H1 (cell line): ENCODE measurements at regions not wholly inside any gene's neighbourhood (a gene's known extent, or its start where the extent isn't known, plus 50 kb on each side); places are given as distances from the start of the nearest gene placed in this dataset.

Source experiments
- CTCF ChIA-PET: fragments of 300-600 bp; sonication (Branson Sonifier 250); formaldehyde crosslinking; loops from one replicate; lab custom pipeline; 2021; ENCODE audit not compliant: partially characterized antibody; lab: Charles Lee
- POLR2A ChIA-PET: fragments of 300-600 bp; sonication (Branson Sonifier 250); formaldehyde crosslinking; loops from one replicate; lab custom pipeline; 2021; ENCODE audit warnings: inconsistent platforms; ENCODE audit not compliant: partially characterized antibody; lab: Charles Lee
- DNase-seq, 2 experiments: peaks; one replicate each; pipeline versions ENCODE4 v3.0.0 to v3.0.0-alpha.2; 2010 to 2022; ENCODE audit warnings: low spot score in 2 of 2, low read depth in 1 of 2, mixed read lengths in 1 of 2
- FAIRE-seq: peaks from 2 replicates; lab custom pipeline; 2011; peaks lifted over from hg19 to GRCh38; lab: Jason Lieb, UNC
- H2AFZ ChIP-seq: 2 replicates; pipeline ENCODE4 v1.8.1; 2012; ENCODE audit warnings: low read length, inconsistent platforms
- H2AK5ac ChIP-seq: 2 replicates; pipeline ENCODE4 v1.6.1; 2013; ENCODE audit warnings: low read depth, low read length
- H2BK120ac ChIP-seq: replicated peaks from 2 replicates; pipeline ENCODE3; 2013; ENCODE audit warnings: low read depth, low read length, inconsistent platforms
- H2BK12ac ChIP-seq: 2 replicates; pipeline ENCODE4 v1.6.1; 2013; ENCODE audit warnings: low read depth, low read length
- H2BK15ac ChIP-seq: 2 replicates; pipeline ENCODE4 v1.6.1; 2013; ENCODE audit warnings: low read length
- H2BK20ac ChIP-seq: 2 replicates; pipeline ENCODE4 v1.6.1; 2013; ENCODE audit warnings: low read length
- H2BK5ac ChIP-seq: 2 replicates; pipeline ENCODE4 v1.6.1; 2013; ENCODE audit warnings: low read depth, low read length
- H3K14ac ChIP-seq: 2 replicates; pipeline ENCODE4 v1.6.1; 2013; ENCODE audit warnings: inconsistent platforms; ENCODE audit not compliant: insufficient read length
- H3K18ac ChIP-seq: 2 replicates; pipeline ENCODE4 v1.6.1; 2013; ENCODE audit warnings: low read length; ENCODE audit errors: extremely low read depth
- H3K23ac ChIP-seq: 2 replicates; pipeline ENCODE4 v1.6.1; 2013; ENCODE audit warnings: inconsistent platforms; ENCODE audit not compliant: insufficient read length
- H3K23me2 ChIP-seq: 2 replicates; pipeline ENCODE4 v1.6.1; 2013; ENCODE audit warnings: low read depth, low read length
- H3K27ac ChIP-seq: 2 replicates; pipeline ENCODE4 v1.6.1; 2011; ENCODE audit warnings: low read depth, low read length, inconsistent platforms
- H3K27me3 ChIP-seq, 4 experiments: replicated peaks in 1 of 4; 1 replicate in 1 of 4; 2 replicates in 3 of 4; pipeline versions ENCODE4 v1.6.1 to v1.8.1; 2011 to 2013; ENCODE audit warnings: low read length in 3 of 4, mild to moderate bottlenecking in 3 of 4, inconsistent platforms in 2 of 4, mixed read lengths in 2 of 4, moderate library complexity in 1 of 4; ENCODE audit not compliant: control insufficient read depth in 3 of 4, insufficient read depth in 3 of 4; ENCODE audit errors: extremely low read depth in 1 of 4
- H3K36me3 ChIP-seq, 4 experiments: 2 replicates each; pipeline versions ENCODE4 v1.6.1 to v1.8.1; 2011 to 2013; ENCODE audit warnings: mild to moderate bottlenecking in 4 of 4, low read length in 3 of 4, moderate library complexity in 2 of 4, control low read depth in 1 of 4, inconsistent platforms in 1 of 4; ENCODE audit not compliant: insufficient read depth in 4 of 4, control insufficient read depth in 2 of 4
- H3K4ac ChIP-seq: replicated peaks from 2 replicates; pipeline ENCODE3; 2013; ENCODE audit warnings: low read length, low read depth, mixed read lengths, inconsistent platforms; ENCODE audit not compliant: insufficient read length
- H3K4me1 ChIP-seq, 4 experiments: replicated peaks in 1 of 4; 1 replicate in 1 of 4; 2 replicates in 3 of 4; pipeline versions ENCODE4 v1.6.1 to v1.8.1; 2011 to 2013; ENCODE audit warnings: low read length in 3 of 4, inconsistent platforms in 2 of 4, mixed read lengths in 1 of 4; ENCODE audit not compliant: insufficient read depth in 4 of 4, control insufficient read depth in 3 of 4
- H3K4me2 ChIP-seq, 2 experiments: 2 replicates each; pipeline versions ENCODE4 v1.6.1 to v1.8.1; 2011 to 2013; ENCODE audit warnings: low read depth in 2 of 2, low read length in 2 of 2, control low read depth in 1 of 2, inconsistent platforms in 1 of 2, mild to moderate bottlenecking in 1 of 2; ENCODE audit not compliant: insufficient read depth in 1 of 2
- H3K4me3 ChIP-seq, 4 experiments: fragments of 200-600, 300-600 bp in 1 of 4; sonication (generic), shearing (Covaris generic), sonication (Bioruptor Twin) in 1 of 4; 2 replicates each; pipeline versions ENCODE4 v1.5.1 to v1.8.1; 2011 to 2016; ENCODE audit warnings: low read length in 4 of 4, low read depth in 3 of 4, control low read depth in 2 of 4, inconsistent platforms in 2 of 4, mild to moderate bottlenecking in 2 of 4, mixed read lengths in 1 of 4, moderate library complexity in 1 of 4; ENCODE audit not compliant: insufficient read depth in 2 of 4; ENCODE audit errors: extremely low read depth in 1 of 4
- H3K56ac ChIP-seq: replicated peaks from 2 replicates; pipeline ENCODE3; 2013; ENCODE audit warnings: low read depth, mild to moderate bottlenecking, mixed read lengths, low read length, inconsistent platforms; ENCODE audit not compliant: insufficient read length
- H3K79me1 ChIP-seq: 2 replicates; pipeline ENCODE4 v1.6.1; 2013; ENCODE audit warnings: low read depth, low read length, control low read depth
- H3K79me2 ChIP-seq, 2 experiments: 2 replicates each; pipeline versions ENCODE4 v1.6.1 to v1.8.1; 2012 to 2013; ENCODE audit warnings: low read length in 2 of 2, mild to moderate bottlenecking in 2 of 2, inconsistent platforms in 1 of 2; ENCODE audit not compliant: insufficient read depth in 2 of 2, control insufficient read depth in 1 of 2
- H3K9ac ChIP-seq, 4 experiments: replicated peaks in 1 of 4; 1 replicate in 1 of 4; 2 replicates in 3 of 4; pipeline versions ENCODE4 v1.6.1 to v1.8.1; 2011 to 2013; ENCODE audit warnings: low read depth in 3 of 4, low read length in 3 of 4, control low read depth in 2 of 4, mild to moderate bottlenecking in 2 of 4, moderate library complexity in 2 of 4, inconsistent platforms in 1 of 4; ENCODE audit errors: extremely low read depth in 1 of 4
- H3K9me3 ChIP-seq, 2 experiments: 2 replicates each; pipeline versions ENCODE4 v1.6.1 to v1.8.1; 2012 to 2013; ENCODE audit warnings: mild to moderate bottlenecking in 2 of 2, moderate library complexity in 2 of 2, control low read depth in 1 of 2, inconsistent platforms in 1 of 2, low read depth in 1 of 2, low read length in 1 of 2, mixed read lengths in 1 of 2; ENCODE audit not compliant: insufficient read depth in 2 of 2
- H4K20me1 ChIP-seq, 2 experiments: replicated peaks in 1 of 2; 2 replicates each; pipeline versions ENCODE3 to v1.8.1; 2011 to 2013; ENCODE audit warnings: inconsistent platforms in 2 of 2, low read length in 2 of 2, mild to moderate bottlenecking in 1 of 2; ENCODE audit not compliant: insufficient read depth in 2 of 2, control insufficient read depth in 1 of 2
- H4K5ac ChIP-seq: 2 replicates; pipeline ENCODE4 v1.6.1; 2013; ENCODE audit warnings: low read length, low read depth, mixed read lengths, inconsistent platforms; ENCODE audit not compliant: insufficient read length
- H4K8ac ChIP-seq: 2 replicates; pipeline ENCODE4 v1.8.0; 2013; ENCODE audit warnings: mild to moderate bottlenecking, moderate library complexity, low read length, inconsistent platforms; ENCODE audit not compliant: insufficient read depth; ENCODE audit errors: extremely low read depth
- H4K91ac ChIP-seq: replicated peaks from 2 replicates; pipeline ENCODE3; 2013; ENCODE audit warnings: low read length, mixed read lengths, inconsistent platforms; ENCODE audit not compliant: insufficient read length
- E2F6 ChIP-seq: IDR thresholded peaks from 2 replicates; pipeline ENCODE4 v1.6.1; 2012; ENCODE audit warnings: inconsistent platforms
- JUN ChIP-seq: IDR thresholded peaks from 2 replicates; pipeline ENCODE4 v1.6.1; 2011; ENCODE audit warnings: low read depth, mild to moderate bottlenecking, improper control_type of control experiment, low read length
- MAX ChIP-seq: IDR thresholded peaks from 2 replicates; pipeline ENCODE4 v1.6.1; 2012; ENCODE audit warnings: inconsistent platforms
- POLR2A ChIP-seq, 2 experiments: IDR thresholded peaks; 1 replicate in 1 of 2; 2 replicates in 1 of 2; pipeline ENCODE4 v1.6.1; 2011; ENCODE audit warnings: low read depth in 2 of 2, low read length in 2 of 2, mild to moderate bottlenecking in 2 of 2; ENCODE audit errors: control extremely low read depth in 1 of 2
- RNF2 ChIP-seq: fragments of 200-900, 300-1000 bp; sonication (generic); IDR thresholded peaks from 2 replicates; pipeline ENCODE4 v1.7.1; 2016; ENCODE audit warnings: borderline replicate concordance, low read depth, mild to moderate bottlenecking, antibody characterized with exemption, low read length; ENCODE audit not compliant: poor library complexity, severe bottlenecking; ENCODE audit errors: missing control alignments
- SIN3A ChIP-seq, 2 experiments: IDR thresholded peaks in 1 of 2; conservative IDR thresholded peaks in 1 of 2; 2 replicates each; pipeline ENCODE4 v1.6.1; 2011 to 2012; ENCODE audit warnings: low read length in 2 of 2, improper control_type of control experiment in 1 of 2, low read depth in 1 of 2, mild to moderate bottlenecking in 1 of 2
- WGBS, 2 experiments: shearing (Covaris generic) in 1 of 2; methylation state at CpG; one replicate each; pipeline versions ENCODE4 v1.1.6 to v1.1.7; 2013 to 2015; ENCODE audit warnings: low lambda C conversion rate in 2 of 2, mixed read lengths in 2 of 2, inconsistent platforms in 1 of 2, low coverage in 1 of 2, missing lambda C conversion rate in 1 of 2; ENCODE audit not compliant: insufficient replicate concordance in 2 of 2, insufficient coverage in 1 of 2, insufficient read length in 1 of 2; ENCODE audit errors: extremely low coverage in 1 of 2, missing lambda C conversion rate in 1 of 2; 5-methylcytosine and 5-hydroxymethylcytosine counted together

DNA sequence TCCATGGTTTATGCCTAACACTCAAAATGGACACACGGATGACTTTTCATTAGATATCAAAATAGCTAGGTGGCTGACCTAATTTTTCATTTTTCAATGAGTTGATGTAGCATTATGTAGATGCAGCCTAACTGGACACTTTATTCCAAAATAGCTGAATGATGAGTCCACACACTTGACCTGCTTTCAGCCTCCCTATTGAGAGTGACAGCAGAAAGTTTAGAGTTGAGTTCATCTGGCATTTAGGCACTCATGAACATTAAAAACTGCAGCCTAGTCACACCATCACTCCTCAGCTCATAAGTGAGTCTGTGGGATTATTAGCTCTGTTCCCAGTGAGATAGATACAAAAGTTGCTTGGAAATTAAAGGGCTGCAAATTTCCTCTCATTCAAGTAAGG, 307.3 kb upstream of the PRKD1 start:
- Histone ChIP-seq H2BK20ac (no peak overlapping the region), H4K91ac (no peak overlapping the region), H3K4me1 (no peaks in the 10 kb centered on the region; a peak in 1 of 7 replicates), H2AFZ (no peak overlapping the region), H3K23ac (no peak overlapping the region), H2BK120ac (no peak overlapping the region), H3K27ac (no peak overlapping the region), H3K14ac (no peak overlapping the region), H2BK15ac (no peak overlapping the region), H4K5ac (no peak overlapping the region), H3K18ac (no peak overlapping the region), H3K79me2 (no peaks in the 10 kb centered on the region), H3K4me2 (no peak overlapping the region), H3K23me2 (no peaks in the 10 kb centered on the region), H2BK5ac (no peak overlapping the region), H4K8ac (no peak overlapping the region), H4K20me1 (no peaks in the 10 kb centered on the region), H3K9ac (no peak overlapping the region), H3K56ac (no peak overlapping the region), H3K9me3 (no peaks in the 10 kb centered on the region; a peak in 1 of 4 replicates), H3K4ac (no peak overlapping the region), H3K79me1 (no peaks in the 10 kb centered on the region), H3K4me3 (no peak overlapping the region), H3K27me3 (no peaks in the 10 kb centered on the region), H3K36me3 (no peaks in the 10 kb centered on the region), H2BK12ac (no peak overlapping the region), H2AK5ac (no peak overlapping the region)
- CTCF ChIA-PET = interaction anchor here (0.8 to 1.6 kb wide), 3 partner anchors 13 to 140 kb away, joined by 3 to 6 read pairs (median 4); no protein-coding TSS in a partner anchor
- TF ChIP-seq E2F6 (no peak), MAX (no peak), RNF2 (no peak), JUN (no peak), SIN3A (conservative IDR thresholded peaks at IDR 0.05 in 1 of 2, IDR thresholded peaks at IDR 0.05 in 1 of 2; ENCODE audit: low read depth in 1 of 2, low read length in 2 of 2) (no peak), POLR2A (IDR thresholded peaks at IDR 0.05; ENCODE audit: control extremely low read depth in 1 of 2, low read depth in 2 of 2, low read length in 2 of 2) (no peak)
- whole genome bisulfite sequencing, 2 experiments = 89% methylated on average over 1 of the region's 1 CpG; no CpG with 5 or more reads in 1 of the 2 experiments
- no peak for FAIRE-seq
- DNase-seq = no peak
- POLR2A ChIA-PET = no interaction called here
